GM23338 (cell line): ENCODE measurements at regions not wholly inside any gene's neighbourhood (a gene's known extent, or its start where the extent isn't known, plus 50 kb on each side); places are given as distances from the start of the nearest gene placed in this dataset.

ENCODE experiments used
- ATAC-seq: fragments of 200-7000 bp; cut with Tn5 transposase; 3 replicates; pipeline ENCODE4 v1.9.1; 2020
- DNase-seq: peaks from one replicate; pipeline ENCODE4 v3.0.0-alpha.2; 2015; ENCODE audit warnings: low spot score
- H2AFZ ChIP-seq: fragments of 200-600 bp; sonication (generic); 2 replicates; pipeline ENCODE4 v1.8.0; 2016; ENCODE audit warnings: antibody characterized with exemption, mild to moderate bottlenecking, moderate library complexity
- H3F3A ChIP-seq: fragments of 200-600 bp; sonication (generic); replicated peaks from 2 replicates; pipeline ENCODE4 v1.8.0; 2017; ENCODE audit warnings: antibody characterized with exemption, mixed run types, low read depth
- H3K27ac ChIP-seq: fragments of 200-600 bp; sonication (generic); 2 replicates; pipeline ENCODE4 v1.6.1; 2016; ENCODE audit warnings: low read depth
- H3K27me3 ChIP-seq: fragments of 200-600 bp; sonication (generic); 2 replicates; pipeline ENCODE4 v1.8.0; 2016; ENCODE audit warnings: mild to moderate bottlenecking, mixed run types, moderate library complexity; ENCODE audit not compliant: insufficient read depth
- H3K36me3 ChIP-seq: fragments of 200-600 bp; sonication (generic); 2 replicates; pipeline ENCODE4 v1.8.0; 2016; ENCODE audit warnings: mild to moderate bottlenecking; ENCODE audit not compliant: insufficient read depth
- H3K4me1 ChIP-seq: fragments of 200-600 bp; sonication (generic); 2 replicates; pipeline ENCODE4 v1.8.0; 2016; ENCODE audit warnings: mild to moderate bottlenecking, moderate library complexity; ENCODE audit not compliant: insufficient read depth
- H3K4me2 ChIP-seq: fragments of 200-600 bp; sonication (generic); 2 replicates; pipeline ENCODE4 v1.7.1; 2017; ENCODE audit warnings: mixed run types
- H3K4me3 ChIP-seq: fragments of 200-600 bp; sonication (generic); 2 replicates; pipeline ENCODE4 v1.6.1; 2016; ENCODE audit warnings: mixed run types
- H3K79me2 ChIP-seq: fragments of 200-600 bp; sonication (generic); replicated peaks from 2 replicates; pipeline ENCODE4 v1.8.0; 2017; ENCODE audit warnings: mild to moderate bottlenecking; ENCODE audit not compliant: insufficient read depth
- H3K9me2 ChIP-seq: fragments of 200-600 bp; sonication (generic); 2 replicates; pipeline ENCODE4 v1.8.0; 2017; ENCODE audit not compliant: insufficient read depth
- H4K20me1 ChIP-seq: fragments of 200-600 bp; sonication (generic); replicated peaks from 2 replicates; pipeline ENCODE4 v1.8.0; 2017; ENCODE audit warnings: mild to moderate bottlenecking; ENCODE audit not compliant: insufficient read depth
- H3K27ac Mint-ChIP-seq: 2 replicates; pipeline ENCODE4 v1.8.0; 2020; ENCODE audit warnings: inconsistent platforms, mild to moderate bottlenecking, moderate library complexity, mixed read lengths
- H3K27me3 Mint-ChIP-seq: 3 replicates; pipeline ENCODE4 v1.8.0; 2022; ENCODE audit warnings: low read depth, mild to moderate bottlenecking, moderate library complexity, mixed read lengths, inconsistent platforms; ENCODE audit not compliant: insufficient read depth, poor library complexity
- H3K36me3 Mint-ChIP-seq: 3 replicates; pipeline ENCODE4 v1.8.0; 2021; ENCODE audit warnings: low read depth, mild to moderate bottlenecking, inconsistent platforms, moderate library complexity, mixed read lengths
- H3K4me1 Mint-ChIP-seq: 3 replicates; pipeline ENCODE4 v1.8.0; 2020; ENCODE audit warnings: mild to moderate bottlenecking, inconsistent platforms, mixed read lengths
- H3K4me3 Mint-ChIP-seq: 3 replicates; pipeline ENCODE4 v1.8.0; 2021; ENCODE audit warnings: moderate library complexity, mild to moderate bottlenecking, inconsistent platforms, mixed read lengths
- H3K9me3 Mint-ChIP-seq: 3 replicates; pipeline ENCODE4 v1.8.0; 2020; ENCODE audit warnings: moderate library complexity, mild to moderate bottlenecking, inconsistent platforms, mixed read lengths
- CREB1 ChIP-seq: fragments of 250-450 bp; sonication (Bioruptor Pico); IDR thresholded peaks from 2 replicates; pipeline ENCODE4 v1.5.0; 2020; ENCODE audit warnings: low read depth, mild to moderate bottlenecking, moderate library complexity
- EZH2 ChIP-seq: fragments of 200-600 bp; sonication (generic); IDR thresholded peaks from one replicate; pipeline ENCODE4 v1.8.0; 2017; ENCODE audit warnings: antibody characterized with exemption, mild to moderate bottlenecking, low read depth; ENCODE audit not compliant: unreplicated experiment
- EZH2phosphoT487 ChIP-seq: fragments of 200-600 bp; sonication (generic); IDR thresholded peaks from one replicate; pipeline ENCODE4 v1.8.1; 2018; ENCODE audit warnings: antibody characterized with exemption; ENCODE audit not compliant: unreplicated experiment
- JUNB ChIP-seq: IDR thresholded peaks from one replicate; pipeline ENCODE4 v1.6.1; 2016; ENCODE audit warnings: antibody characterized with exemption; ENCODE audit not compliant: unreplicated experiment
- NANOG ChIP-seq: IDR thresholded peaks from 2 replicates; pipeline ENCODE4 v1.6.1; 2016; ENCODE audit warnings: antibody characterized with exemption, borderline replicate concordance
- POLR2AphosphoS5 ChIP-seq: IDR thresholded peaks from 2 replicates; pipeline ENCODE4 v1.6.1; 2016; ENCODE audit warnings: antibody characterized with exemption, low read depth
- STAT1 ChIP-seq: IDR thresholded peaks from one replicate; pipeline ENCODE4 v1.6.1; 2016; ENCODE audit warnings: antibody characterized with exemption; ENCODE audit not compliant: unreplicated experiment
- ZNF114 ChIP-seq: fragments of 250-450 bp; sonication (Bioruptor Pico); IDR thresholded peaks from 2 replicates; pipeline ENCODE4 v1.5.0; 2020; ENCODE audit warnings: mild to moderate bottlenecking, moderate library complexity
- ZNF331 ChIP-seq: fragments of 250-450 bp; sonication (Bioruptor Pico); IDR thresholded peaks from 2 replicates; pipeline ENCODE4 v1.5.0; 2020; ENCODE audit warnings: low read depth, mild to moderate bottlenecking, moderate library complexity
- TF ChIP-seq, protein P1 (sequence below): IDR thresholded peaks from 2 replicates; pipeline ENCODE4 v1.6.1; 2016; ENCODE audit warnings: antibody characterized with exemption
- TF ChIP-seq, protein P2 (sequence below): IDR thresholded peaks from one replicate; pipeline ENCODE4 v1.6.1; 2018; ENCODE audit warnings: antibody characterized with exemption; ENCODE audit not compliant: unreplicated experiment
- TF ChIP-seq, protein P3 (sequence below): fragments of 250-450 bp; sonication (Bioruptor Pico); IDR thresholded peaks from 2 replicates; pipeline ENCODE4 v1.5.0; 2020; ENCODE audit warnings: mild to moderate bottlenecking, moderate library complexity
- TF ChIP-seq, protein P4 (sequence below), 2 experiments: fragments of 200-600 bp in 1 of 2; sonication (generic) in 1 of 2; conservative IDR thresholded peaks; 2 replicates each; pipeline versions ENCODE4 v1.5.1 to v1.6.1; 2016 to 2017; ENCODE audit warnings: antibody characterized with exemption in 2 of 2, low read depth in 2 of 2, mild to moderate bottlenecking in 2 of 2, moderate library complexity in 1 of 2

DNA sequence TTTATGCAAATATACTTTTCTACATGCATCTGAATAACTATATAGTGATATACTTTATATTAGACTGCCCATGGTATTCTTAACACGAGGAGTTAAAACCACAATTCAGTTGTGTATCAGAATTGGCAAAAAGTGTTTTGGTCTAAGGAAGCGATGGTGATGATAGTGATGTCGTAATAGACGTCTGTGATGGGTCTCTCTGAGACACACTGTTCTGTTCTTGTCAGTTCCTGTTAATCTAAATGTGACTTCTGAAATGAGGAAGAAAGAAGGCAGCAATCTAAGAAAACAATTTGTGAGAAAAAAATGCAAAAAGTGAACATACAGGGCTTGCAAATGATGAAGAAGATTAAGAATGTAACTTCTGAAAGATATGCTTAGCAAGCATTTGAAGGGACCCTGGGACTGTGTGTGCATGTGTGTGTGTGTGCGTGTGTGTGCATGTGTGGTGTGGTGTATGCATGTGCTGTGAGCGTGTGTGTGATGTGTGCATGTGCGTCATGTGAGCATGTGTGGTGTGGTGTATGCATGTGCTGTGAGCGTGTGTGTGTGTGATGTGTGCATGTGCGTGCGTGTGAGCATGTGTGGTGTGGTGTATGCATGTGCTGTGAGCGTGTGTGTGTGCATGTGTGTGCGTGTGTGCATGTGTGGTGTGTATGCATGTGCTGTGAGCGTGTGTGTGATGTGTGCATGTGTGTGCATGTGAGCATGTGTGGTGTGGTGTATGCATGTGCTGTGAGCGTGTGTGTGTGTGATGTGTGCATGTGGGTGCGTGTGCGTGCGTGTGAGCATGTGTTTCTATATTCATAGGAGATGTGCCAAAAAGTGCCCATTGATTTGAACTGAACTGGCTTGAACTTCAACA is 131.8 kb downstream of the IRS2 start:
- H3K4me3 Mint-ChIP-seq = no peak overlapping the region
- peaks cover 1% of the 10 kb centered on the region for H3K27me3 Mint-ChIP-seq
- no peaks in the 10 kb centered on the region for H3F3A ChIP-seq
- H3K36me3 Mint-ChIP-seq = no peaks in the 10 kb centered on the region
- no peaks in the 10 kb centered on the region for H3K4me1 ChIP-seq
- no peak overlapping the region for H3K27ac Mint-ChIP-seq
- H2AFZ ChIP-seq = no peak overlapping the region
- no peak overlapping the region for H3K4me2 ChIP-seq
- H3K27me3 ChIP-seq = no peaks in the 10 kb centered on the region
- no peaks in the 10 kb centered on the region for H3K79me2 ChIP-seq
- no peak overlapping the region for H3K4me3 ChIP-seq
- no peaks in the 10 kb centered on the region for H4K20me1 ChIP-seq
- no peaks in the 10 kb centered on the region for H3K9me2 ChIP-seq
- no peaks in the 10 kb centered on the region for H3K36me3 ChIP-seq
- DNase-seq (no peak), ATAC-seq (no peak)
- TF ChIP-seq EZH2phosphoT487 (no peak), EZH2 (no peak), POLR2AphosphoS5 (no peak), STAT1 (no peak), CREB1 (CRISPR knock-in tag) (no peak), NANOG (no peak), JUNB (no peak), ZNF114 (no peak), ZNF331 (CRISPR knock-in tag) (no peak)
- TF ChIP-seq, protein P1, sequence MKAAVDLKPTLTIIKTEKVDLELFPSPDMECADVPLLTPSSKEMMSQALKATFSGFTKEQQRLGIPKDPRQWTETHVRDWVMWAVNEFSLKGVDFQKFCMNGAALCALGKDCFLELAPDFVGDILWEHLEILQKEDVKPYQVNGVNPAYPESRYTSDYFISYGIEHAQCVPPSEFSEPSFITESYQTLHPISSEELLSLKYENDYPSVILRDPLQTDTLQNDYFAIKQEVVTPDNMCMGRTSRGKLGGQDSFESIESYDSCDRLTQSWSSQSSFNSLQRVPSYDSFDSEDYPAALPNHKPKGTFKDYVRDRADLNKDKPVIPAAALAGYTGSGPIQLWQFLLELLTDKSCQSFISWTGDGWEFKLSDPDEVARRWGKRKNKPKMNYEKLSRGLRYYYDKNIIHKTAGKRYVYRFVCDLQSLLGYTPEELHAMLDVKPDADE = no peak
- TF ChIP-seq, protein P2, sequence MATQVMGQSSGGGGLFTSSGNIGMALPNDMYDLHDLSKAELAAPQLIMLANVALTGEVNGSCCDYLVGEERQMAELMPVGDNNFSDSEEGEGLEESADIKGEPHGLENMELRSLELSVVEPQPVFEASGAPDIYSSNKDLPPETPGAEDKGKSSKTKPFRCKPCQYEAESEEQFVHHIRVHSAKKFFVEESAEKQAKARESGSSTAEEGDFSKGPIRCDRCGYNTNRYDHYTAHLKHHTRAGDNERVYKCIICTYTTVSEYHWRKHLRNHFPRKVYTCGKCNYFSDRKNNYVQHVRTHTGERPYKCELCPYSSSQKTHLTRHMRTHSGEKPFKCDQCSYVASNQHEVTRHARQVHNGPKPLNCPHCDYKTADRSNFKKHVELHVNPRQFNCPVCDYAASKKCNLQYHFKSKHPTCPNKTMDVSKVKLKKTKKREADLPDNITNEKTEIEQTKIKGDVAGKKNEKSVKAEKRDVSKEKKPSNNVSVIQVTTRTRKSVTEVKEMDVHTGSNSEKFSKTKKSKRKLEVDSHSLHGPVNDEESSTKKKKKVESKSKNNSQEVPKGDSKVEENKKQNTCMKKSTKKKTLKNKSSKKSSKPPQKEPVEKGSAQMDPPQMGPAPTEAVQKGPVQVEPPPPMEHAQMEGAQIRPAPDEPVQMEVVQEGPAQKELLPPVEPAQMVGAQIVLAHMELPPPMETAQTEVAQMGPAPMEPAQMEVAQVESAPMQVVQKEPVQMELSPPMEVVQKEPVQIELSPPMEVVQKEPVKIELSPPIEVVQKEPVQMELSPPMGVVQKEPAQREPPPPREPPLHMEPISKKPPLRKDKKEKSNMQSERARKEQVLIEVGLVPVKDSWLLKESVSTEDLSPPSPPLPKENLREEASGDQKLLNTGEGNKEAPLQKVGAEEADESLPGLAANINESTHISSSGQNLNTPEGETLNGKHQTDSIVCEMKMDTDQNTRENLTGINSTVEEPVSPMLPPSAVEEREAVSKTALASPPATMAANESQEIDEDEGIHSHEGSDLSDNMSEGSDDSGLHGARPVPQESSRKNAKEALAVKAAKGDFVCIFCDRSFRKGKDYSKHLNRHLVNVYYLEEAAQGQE = no peak
- TF ChIP-seq, protein P3, sequence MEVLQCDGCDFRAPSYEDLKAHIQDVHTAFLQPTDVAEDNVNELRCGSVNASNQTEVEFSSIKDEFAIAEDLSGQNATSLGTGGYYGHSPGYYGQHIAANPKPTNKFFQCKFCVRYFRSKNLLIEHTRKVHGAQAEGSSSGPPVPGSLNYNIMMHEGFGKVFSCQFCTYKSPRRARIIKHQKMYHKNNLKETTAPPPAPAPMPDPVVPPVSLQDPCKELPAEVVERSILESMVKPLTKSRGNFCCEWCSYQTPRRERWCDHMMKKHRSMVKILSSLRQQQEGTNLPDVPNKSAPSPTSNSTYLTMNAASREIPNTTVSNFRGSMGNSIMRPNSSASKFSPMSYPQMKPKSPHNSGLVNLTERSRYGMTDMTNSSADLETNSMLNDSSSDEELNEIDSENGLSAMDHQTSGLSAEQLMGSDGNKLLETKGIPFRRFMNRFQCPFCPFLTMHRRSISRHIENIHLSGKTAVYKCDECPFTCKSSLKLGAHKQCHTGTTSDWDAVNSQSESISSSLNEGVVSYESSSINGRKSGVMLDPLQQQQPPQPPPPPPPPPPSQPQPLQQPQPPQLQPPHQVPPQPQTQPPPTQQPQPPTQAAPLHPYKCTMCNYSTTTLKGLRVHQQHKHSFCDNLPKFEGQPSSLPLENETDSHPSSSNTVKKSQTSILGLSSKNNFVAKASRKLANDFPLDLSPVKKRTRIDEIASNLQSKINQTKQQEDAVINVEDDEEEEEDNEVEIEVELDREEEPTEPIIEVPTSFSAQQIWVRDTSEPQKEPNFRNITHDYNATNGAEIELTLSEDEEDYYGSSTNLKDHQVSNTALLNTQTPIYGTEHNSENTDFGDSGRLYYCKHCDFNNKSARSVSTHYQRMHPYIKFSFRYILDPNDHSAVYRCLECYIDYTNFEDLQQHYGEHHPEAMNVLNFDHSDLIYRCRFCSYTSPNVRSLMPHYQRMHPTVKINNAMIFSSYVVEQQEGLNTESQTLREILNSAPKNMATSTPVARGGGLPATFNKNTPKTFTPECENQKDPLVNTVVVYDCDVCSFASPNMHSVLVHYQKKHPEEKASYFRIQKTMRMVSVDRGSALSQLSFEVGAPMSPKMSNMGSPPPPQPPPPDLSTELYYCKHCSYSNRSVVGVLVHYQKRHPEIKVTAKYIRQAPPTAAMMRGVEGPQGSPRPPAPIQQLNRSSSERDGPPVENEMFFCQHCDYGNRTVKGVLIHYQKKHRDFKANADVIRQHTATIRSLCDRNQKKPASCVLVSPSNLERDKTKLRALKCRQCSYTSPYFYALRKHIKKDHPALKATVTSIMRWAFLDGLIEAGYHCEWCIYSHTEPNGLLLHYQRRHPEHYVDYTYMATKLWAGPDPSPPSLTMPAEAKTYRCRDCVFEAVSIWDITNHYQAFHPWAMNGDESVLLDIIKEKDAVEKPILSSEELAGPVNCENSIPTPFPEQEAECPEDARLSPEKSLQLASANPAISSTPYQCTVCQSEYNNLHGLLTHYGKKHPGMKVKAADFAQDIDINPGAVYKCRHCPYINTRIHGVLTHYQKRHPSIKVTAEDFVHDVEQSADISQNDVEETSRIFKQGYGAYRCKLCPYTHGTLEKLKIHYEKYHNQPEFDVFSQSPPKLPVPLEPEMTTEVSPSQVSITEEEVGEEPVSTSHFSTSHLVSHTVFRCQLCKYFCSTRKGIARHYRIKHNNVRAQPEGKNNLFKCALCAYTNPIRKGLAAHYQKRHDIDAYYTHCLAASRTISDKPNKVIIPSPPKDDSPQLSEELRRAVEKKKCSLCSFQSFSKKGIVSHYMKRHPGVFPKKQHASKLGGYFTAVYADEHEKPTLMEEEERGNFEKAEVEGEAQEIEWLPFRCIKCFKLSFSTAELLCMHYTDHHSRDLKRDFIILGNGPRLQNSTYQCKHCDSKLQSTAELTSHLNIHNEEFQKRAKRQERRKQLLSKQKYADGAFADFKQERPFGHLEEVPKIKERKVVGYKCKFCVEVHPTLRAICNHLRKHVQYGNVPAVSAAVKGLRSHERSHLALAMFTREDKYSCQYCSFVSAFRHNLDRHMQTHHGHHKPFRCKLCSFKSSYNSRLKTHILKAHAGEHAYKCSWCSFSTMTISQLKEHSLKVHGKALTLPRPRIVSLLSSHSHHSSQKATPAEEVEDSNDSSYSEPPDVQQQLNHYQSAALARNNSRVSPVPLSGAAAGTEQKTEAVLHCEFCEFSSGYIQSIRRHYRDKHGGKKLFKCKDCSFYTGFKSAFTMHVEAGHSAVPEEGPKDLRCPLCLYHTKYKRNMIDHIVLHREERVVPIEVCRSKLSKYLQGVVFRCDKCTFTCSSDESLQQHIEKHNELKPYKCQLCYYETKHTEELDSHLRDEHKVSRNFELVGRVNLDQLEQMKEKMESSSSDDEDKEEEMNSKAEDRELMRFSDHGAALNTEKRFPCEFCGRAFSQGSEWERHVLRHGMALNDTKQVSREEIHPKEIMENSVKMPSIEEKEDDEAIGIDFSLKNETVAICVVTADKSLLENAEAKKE = no peak
- TF ChIP-seq, protein P4, sequence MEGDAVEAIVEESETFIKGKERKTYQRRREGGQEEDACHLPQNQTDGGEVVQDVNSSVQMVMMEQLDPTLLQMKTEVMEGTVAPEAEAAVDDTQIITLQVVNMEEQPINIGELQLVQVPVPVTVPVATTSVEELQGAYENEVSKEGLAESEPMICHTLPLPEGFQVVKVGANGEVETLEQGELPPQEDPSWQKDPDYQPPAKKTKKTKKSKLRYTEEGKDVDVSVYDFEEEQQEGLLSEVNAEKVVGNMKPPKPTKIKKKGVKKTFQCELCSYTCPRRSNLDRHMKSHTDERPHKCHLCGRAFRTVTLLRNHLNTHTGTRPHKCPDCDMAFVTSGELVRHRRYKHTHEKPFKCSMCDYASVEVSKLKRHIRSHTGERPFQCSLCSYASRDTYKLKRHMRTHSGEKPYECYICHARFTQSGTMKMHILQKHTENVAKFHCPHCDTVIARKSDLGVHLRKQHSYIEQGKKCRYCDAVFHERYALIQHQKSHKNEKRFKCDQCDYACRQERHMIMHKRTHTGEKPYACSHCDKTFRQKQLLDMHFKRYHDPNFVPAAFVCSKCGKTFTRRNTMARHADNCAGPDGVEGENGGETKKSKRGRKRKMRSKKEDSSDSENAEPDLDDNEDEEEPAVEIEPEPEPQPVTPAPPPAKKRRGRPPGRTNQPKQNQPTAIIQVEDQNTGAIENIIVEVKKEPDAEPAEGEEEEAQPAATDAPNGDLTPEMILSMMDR (conservative IDR thresholded peaks at IDR 0.05; ENCODE audit: low read depth in 2 of 2) = no peak
- H3K27ac ChIP-seq = no peak overlapping the region
- H3K9me3 Mint-ChIP-seq = no peaks in the 10 kb centered on the region; the same call in 2 of the 3 replicates
- no peaks in the 10 kb centered on the region for H3K4me1 Mint-ChIP-seq
